Keratinocyte (primary cell): ENCODE measurements at regions not wholly inside any gene's neighbourhood (a gene's known extent, or its start where the extent isn't known, plus 50 kb on each side); places are given as distances from the start of the nearest gene placed in this dataset.

Source experiments
- EZH2 ChIP-seq: IDR thresholded peaks from one replicate; pipeline ENCODE4 v1.6.1; 2012; ENCODE audit warnings: inconsistent platforms, mild to moderate bottlenecking, low read length, moderate library complexity
- TF ChIP-seq, protein P1 (sequence below), 3 experiments: IDR thresholded peaks in 1 of 3; conservative IDR thresholded peaks in 1 of 3; optimal IDR thresholded peaks in 1 of 3; 2 replicates in 2 of 3; 3 replicates in 1 of 3; pipeline versions ENCODE3 to v1.5.1; 2011; ENCODE audit warnings: low read length in 3 of 3, mild to moderate bottlenecking in 3 of 3, moderate library complexity in 2 of 3, control low read depth in 1 of 3, inconsistent platforms in 1 of 3; ENCODE audit not compliant: insufficient read depth in 2 of 3; ENCODE audit errors: extremely low read depth in 1 of 3

DNA sequence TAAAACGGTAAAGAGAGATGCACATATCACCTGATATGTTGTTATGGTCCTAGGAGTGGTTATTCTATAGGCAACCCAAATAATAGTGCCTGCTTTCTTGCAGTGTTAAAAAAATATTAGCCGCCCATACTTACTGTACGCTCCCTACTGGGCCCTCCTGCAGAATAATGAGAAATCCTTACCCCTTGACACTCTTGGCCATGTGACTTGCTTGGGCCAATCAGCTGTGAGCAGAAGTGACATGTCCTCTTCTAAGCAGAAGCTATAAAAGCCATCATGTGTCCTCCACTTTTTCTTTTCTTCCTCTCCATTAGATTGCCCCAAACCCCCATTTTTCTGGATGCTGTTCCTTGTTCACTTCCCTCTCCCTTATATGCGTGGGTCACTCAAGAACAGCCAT lies 90.5 kb upstream of the SPRED2 start:
- TF ChIP-seq, protein P1, sequence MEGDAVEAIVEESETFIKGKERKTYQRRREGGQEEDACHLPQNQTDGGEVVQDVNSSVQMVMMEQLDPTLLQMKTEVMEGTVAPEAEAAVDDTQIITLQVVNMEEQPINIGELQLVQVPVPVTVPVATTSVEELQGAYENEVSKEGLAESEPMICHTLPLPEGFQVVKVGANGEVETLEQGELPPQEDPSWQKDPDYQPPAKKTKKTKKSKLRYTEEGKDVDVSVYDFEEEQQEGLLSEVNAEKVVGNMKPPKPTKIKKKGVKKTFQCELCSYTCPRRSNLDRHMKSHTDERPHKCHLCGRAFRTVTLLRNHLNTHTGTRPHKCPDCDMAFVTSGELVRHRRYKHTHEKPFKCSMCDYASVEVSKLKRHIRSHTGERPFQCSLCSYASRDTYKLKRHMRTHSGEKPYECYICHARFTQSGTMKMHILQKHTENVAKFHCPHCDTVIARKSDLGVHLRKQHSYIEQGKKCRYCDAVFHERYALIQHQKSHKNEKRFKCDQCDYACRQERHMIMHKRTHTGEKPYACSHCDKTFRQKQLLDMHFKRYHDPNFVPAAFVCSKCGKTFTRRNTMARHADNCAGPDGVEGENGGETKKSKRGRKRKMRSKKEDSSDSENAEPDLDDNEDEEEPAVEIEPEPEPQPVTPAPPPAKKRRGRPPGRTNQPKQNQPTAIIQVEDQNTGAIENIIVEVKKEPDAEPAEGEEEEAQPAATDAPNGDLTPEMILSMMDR (optimal IDR thresholded peaks at IDR 0.05 in 1 of 3, IDR thresholded peaks at IDR 0.05 in 1 of 3, conservative IDR thresholded peaks at IDR 0.05 in 1 of 3; ENCODE audit: extremely low read depth in 1 of 3, insufficient read depth in 2 of 3, low read length in 3 of 3) = no peak
- TF ChIP-seq EZH2 = no peak
